Mucosa of stomach (tissue), 1 donor: ENCODE measurements at regions not wholly inside any gene's neighbourhood (a gene's known extent, or its start where the extent isn't known, plus 50 kb on each side); places are given as distances from the start of the nearest gene placed in this dataset.

Experiments used
- H3K27me3 ChIP-seq: one replicate; pipeline ENCODE4 v1.7.0; 2013; ENCODE audit warnings: mild to moderate bottlenecking, low read length; ENCODE audit not compliant: control insufficient read depth, insufficient read depth
- H3K36me3 ChIP-seq: one replicate; pipeline ENCODE4 v1.7.0; 2013; ENCODE audit warnings: low read length; ENCODE audit not compliant: control insufficient read depth, insufficient read depth
- H3K4me1 ChIP-seq: one replicate; pipeline ENCODE4 v1.7.0; 2013; ENCODE audit warnings: mild to moderate bottlenecking, low read length; ENCODE audit not compliant: control insufficient read depth, insufficient read depth
- H3K4me3 ChIP-seq: one replicate; pipeline ENCODE4 v1.7.0; 2013; ENCODE audit warnings: low read length
- H3K9ac ChIP-seq: one replicate; pipeline ENCODE4 v1.7.0; 2013; ENCODE audit warnings: mild to moderate bottlenecking, low read length, moderate library complexity
- H3K9me3 ChIP-seq: one replicate; pipeline ENCODE4 v1.7.0; 2013; ENCODE audit warnings: mild to moderate bottlenecking, low read length, moderate library complexity; ENCODE audit not compliant: control insufficient read depth
- donor health status: Pancreatic carcinoma.

DNA sequence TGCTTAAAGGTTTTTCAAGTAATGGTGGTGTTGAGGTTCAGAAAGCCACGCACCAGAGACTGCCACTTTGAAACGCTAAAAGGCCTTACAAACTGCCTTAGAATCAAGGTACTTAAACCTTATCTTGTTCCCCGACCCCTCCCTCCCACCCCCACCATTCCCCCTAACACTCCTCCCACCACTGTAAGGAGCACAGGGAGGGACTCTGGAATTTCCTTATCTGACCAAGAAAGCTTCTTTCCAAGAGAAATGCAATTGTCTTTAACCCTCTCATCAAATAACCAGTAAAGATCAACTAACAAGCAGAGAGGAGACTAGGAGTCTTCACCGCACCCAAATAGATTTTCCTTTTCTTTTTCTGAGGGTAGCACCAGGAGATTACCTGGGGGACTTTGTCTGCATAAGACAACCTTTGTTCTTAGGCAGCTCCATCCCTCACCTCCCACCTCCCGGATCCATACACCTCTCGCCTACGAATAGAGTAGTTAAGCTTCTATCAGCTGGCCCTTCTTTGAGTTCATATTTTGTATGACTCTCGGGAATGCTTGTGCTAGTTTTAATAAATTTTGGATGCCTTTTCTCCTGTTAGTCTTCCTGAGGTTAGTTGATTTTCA lies 137.7 kb upstream of the ADGRL2 start:
- no peak overlapping the region for H3K4me3 ChIP-seq
- H3K9ac ChIP-seq: no peak overlapping the region
- H3K27me3 ChIP-seq: no peaks in the 10 kb centered on the region
- H3K9me3 ChIP-seq: no peaks in the 10 kb centered on the region
- no peaks in the 10 kb centered on the region for H3K36me3 ChIP-seq
- no peaks in the 10 kb centered on the region for H3K4me1 ChIP-seq

DNA sequence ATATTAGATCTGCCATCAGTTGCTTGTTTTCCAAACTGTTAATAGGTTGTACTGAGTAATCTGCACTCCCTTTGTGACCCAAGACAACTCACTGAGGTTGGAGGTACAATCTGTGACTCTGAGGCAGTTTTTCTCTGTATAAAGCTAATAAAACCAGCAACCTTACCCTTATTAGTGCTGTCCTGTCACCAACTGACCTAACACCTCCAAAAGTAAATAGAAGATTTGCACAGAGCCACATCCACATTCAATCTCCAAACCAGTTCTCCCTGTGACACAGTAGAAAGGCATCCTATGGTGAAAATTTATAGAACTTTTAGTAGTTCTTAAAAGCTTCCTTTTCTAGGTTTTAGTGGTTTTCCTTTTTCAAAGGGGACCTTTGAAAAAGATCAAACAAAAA lies 140.4 kb upstream of the ADGRL2 start:
- H3K4me3 ChIP-seq: no peak overlapping the region

DNA sequence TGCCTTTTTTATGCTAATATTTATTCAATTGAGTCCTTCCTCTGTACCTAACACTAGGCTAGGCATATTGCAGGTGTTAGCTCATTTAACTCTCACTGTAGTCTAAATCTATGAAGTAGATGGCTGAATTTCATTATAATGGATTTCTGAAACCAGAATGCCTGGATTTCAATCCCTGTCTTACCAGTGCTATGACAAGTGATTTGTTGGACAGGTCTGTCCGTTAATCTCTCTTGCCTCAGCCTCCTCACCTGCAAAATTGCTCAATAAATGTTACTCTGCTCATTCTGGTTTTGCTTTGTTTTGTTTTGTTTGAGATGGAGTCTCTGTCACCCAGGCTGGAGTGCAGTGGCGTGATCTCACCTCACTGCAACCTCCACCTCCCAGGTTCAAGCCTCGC lies 146.1 kb upstream of the ADGRL2 start:
- Histone ChIP-seq H3K9ac (no peak overlapping the region), H3K4me3 (no peak overlapping the region), H3K36me3 (no peaks in the 10 kb centered on the region), H3K27me3 (no peaks in the 10 kb centered on the region), H3K9me3 (no peaks in the 10 kb centered on the region), H3K4me1 (no peaks in the 10 kb centered on the region)

More for the DNA sequence above, 140.4 kb upstream of the ADGRL2 start:
- no peaks in the 10 kb centered on the region for H3K4me1 ChIP-seq
- no peaks in the 10 kb centered on the region for H3K36me3 ChIP-seq
- H3K9me3 ChIP-seq: no peaks in the 10 kb centered on the region
- no peak overlapping the region for H3K9ac ChIP-seq
- H3K27me3 ChIP-seq: no peaks in the 10 kb centered on the region

DNA sequence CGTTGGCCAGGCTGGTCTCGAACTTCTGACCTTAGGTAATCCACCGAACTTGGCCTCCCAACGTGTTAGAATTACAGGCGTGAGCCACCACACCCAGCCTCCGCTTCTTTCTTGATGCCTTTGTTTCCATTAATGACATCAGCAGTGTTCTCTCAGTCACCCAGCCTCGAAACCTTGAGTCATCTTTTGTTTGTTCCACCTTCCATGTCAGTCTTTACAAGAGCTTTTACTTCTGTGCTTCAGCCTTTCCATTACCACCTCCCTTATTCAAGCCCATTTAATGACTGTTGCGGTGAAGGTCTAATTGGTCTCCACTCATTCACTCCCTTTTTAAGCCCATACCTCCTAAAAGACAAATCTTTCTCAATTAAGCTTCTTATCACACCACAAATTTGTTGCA lies 146.6 kb upstream of the ADGRL2 start:
- Histone ChIP-seq H3K27me3 (no peaks in the 10 kb centered on the region), H3K36me3 (no peaks in the 10 kb centered on the region), H3K9ac (no peak overlapping the region), H3K4me3 (no peak overlapping the region), H3K9me3 (no peaks in the 10 kb centered on the region), H3K4me1 (no peaks in the 10 kb centered on the region)

- Histone ChIP-seq H3K4me1 (no peaks in the 10 kb centered on the region), H3K9ac (no peak overlapping the region), H3K9me3 (no peaks in the 10 kb centered on the region), H3K36me3 (no peaks in the 10 kb centered on the region), H3K27me3 (no peaks in the 10 kb centered on the region), H3K4me3 (no peak overlapping the region)
Measured at GRCh38 chr1:81650776-81651175, 150.0 kb upstream of the ADGRL2 start.

DNA sequence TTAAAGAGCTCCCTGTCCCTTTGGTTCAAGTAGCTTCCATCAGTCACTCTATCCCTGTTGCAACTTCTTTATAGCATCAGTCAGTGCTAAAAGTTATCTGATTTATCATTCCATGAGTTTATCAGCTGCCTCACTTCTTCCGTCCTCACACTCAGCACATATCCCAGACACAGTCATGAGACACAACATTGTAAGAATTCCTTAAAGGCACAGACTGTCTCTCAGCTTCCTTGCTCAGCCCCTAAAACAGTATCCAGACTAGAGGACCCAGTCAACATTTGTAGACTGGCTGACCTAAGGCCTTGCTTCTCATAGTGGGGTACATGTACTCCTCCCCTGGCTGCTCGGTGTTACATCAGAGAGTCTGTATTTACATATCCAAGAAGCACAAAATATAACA lies 164.9 kb upstream of the ADGRL2 start:
- H3K36me3 ChIP-seq: no peaks in the 10 kb centered on the region
- H3K27me3 ChIP-seq: no peaks in the 10 kb centered on the region
- no peaks in the 10 kb centered on the region for H3K4me1 ChIP-seq
- H3K9me3 ChIP-seq: no peaks in the 10 kb centered on the region
- H3K9ac ChIP-seq: no peak overlapping the region
- H3K4me3 ChIP-seq: no peak overlapping the region

GRCh38 chr1:81634294-81634693 lies 166.4 kb upstream of the ADGRL2 start:
- H3K4me3 ChIP-seq: no peak overlapping the region
- no peaks in the 10 kb centered on the region for H3K4me1 ChIP-seq
- H3K9ac ChIP-seq: no peak overlapping the region
- H3K36me3 ChIP-seq: no peaks in the 10 kb centered on the region
- no peaks in the 10 kb centered on the region for H3K27me3 ChIP-seq
- no peaks in the 10 kb centered on the region for H3K9me3 ChIP-seq

DNA sequence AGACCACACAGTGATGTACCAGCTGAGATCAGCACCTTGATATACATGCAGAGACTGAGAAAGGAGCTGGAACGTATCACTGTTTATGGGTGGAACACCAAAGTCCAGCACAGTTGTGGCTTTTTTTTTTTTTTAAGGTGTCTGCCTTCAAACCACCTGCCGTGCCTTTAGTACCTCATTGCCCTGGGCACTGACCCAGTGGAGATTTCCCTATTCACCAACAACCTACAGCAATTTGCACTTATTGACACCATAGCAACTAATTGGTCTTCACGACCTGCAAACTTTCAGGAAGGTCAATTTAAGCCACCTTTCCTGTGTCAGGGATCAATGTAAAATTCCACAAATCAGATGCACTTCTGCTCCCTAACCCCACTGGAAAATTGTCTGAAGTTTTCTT lies 181.6 kb upstream of the ADGRL2 start:
- H3K27me3 ChIP-seq: no peaks in the 10 kb centered on the region
- no peak overlapping the region for H3K9ac ChIP-seq
- H3K4me3 ChIP-seq: no peak overlapping the region
- H3K9me3 ChIP-seq: no peaks in the 10 kb centered on the region
- H3K4me1 ChIP-seq: no peaks in the 10 kb centered on the region
- H3K36me3 ChIP-seq: no peaks in the 10 kb centered on the region

DNA sequence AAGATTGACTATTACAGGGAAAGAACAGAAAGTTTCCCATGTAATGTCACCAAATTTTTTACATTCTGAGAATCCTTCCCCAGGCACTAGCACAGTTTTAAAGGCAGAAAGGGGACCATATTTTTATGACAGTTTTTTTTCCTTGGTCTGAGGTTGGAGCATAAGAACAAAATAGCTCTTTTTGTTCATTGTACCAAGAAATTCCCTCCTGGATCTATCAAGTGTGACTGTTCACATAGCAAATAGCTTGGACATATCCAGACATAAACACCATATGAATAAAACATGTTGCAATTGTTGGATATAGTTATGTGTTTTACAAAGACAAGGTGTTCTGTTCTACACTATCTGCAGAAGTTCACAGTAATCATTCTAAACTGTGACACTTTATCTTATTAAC lies 182.4 kb upstream of the ADGRL2 start:
- Histone ChIP-seq H3K27me3 (no peaks in the 10 kb centered on the region), H3K4me1 (no peaks in the 10 kb centered on the region), H3K36me3 (no peaks in the 10 kb centered on the region), H3K9ac (no peak overlapping the region), H3K9me3 (no peaks in the 10 kb centered on the region), H3K4me3 (no peak overlapping the region)

- H3K9me3 ChIP-seq: no peaks in the 10 kb centered on the region
- no peak overlapping the region for H3K4me3 ChIP-seq
- H3K27me3 ChIP-seq: no peaks in the 10 kb centered on the region
- no peak overlapping the region for H3K9ac ChIP-seq
- no peaks in the 10 kb centered on the region for H3K36me3 ChIP-seq
- H3K4me1 ChIP-seq: no peaks in the 10 kb centered on the region
Measured at GRCh38 chr1:81617308-81617967, 183.3 kb upstream of the ADGRL2 start.

- Histone ChIP-seq H3K4me3 (no peak overlapping the region), H3K9ac (no peak overlapping the region), H3K27me3 (no peaks in the 10 kb centered on the region), H3K4me1 (no peaks in the 10 kb centered on the region), H3K36me3 (no peaks in the 10 kb centered on the region), H3K9me3 (no peaks in the 10 kb centered on the region)
Measured at GRCh38 chr1:81613803-81614202, 186.9 kb upstream of the ADGRL2 start.

DNA sequence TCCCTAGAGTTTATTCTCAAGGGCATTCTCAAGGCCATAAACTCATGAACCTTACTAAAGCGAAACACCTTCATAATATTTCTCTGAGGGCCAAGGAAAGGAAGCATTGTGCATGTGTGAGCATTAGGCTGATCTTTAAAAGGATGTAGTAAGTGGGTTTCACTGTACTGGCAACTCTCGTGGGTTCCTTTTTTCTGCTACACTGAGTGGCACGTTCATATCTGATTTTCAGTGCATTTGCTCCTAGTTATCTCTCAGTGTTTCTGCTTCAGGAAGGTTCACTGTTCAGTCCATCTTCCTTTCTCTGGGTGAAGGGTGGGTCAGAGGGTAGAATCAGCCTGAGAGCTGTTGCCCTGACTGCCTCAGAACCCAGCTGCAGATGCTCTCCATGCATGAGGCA lies 192.8 kb upstream of the ADGRL2 start:
- H3K9ac ChIP-seq: no peak overlapping the region
- no peaks in the 10 kb centered on the region for H3K27me3 ChIP-seq

GRCh38 chr1:81607086-81607485 lies 193.6 kb upstream of the ADGRL2 start:
- Histone ChIP-seq H3K36me3 (no peaks in the 10 kb centered on the region), H3K4me1 (no peaks in the 10 kb centered on the region), H3K4me3 (no peak overlapping the region), H3K9ac (no peak overlapping the region), H3K27me3 (no peaks in the 10 kb centered on the region), H3K9me3 (no peaks in the 10 kb centered on the region)

More for the DNA sequence above, 192.8 kb upstream of the ADGRL2 start:
- Histone ChIP-seq H3K4me1 (no peaks in the 10 kb centered on the region), H3K4me3 (no peak overlapping the region), H3K9me3 (no peaks in the 10 kb centered on the region), H3K36me3 (no peaks in the 10 kb centered on the region)
